ENCODE measurements at regions not wholly inside any gene's neighbourhood (a gene's known extent, or its start where the extent isn't known, plus 50 kb on each side); places are given as distances from the start of the nearest gene placed in this dataset.
"Not testable (repeated sequence)": the region's sequence is repeated elsewhere in the genome, so short reads cannot be mapped to it uniquely, and the experiment has no call there.

- no peak for DNase-seq
Measured at GRCh38 chr7:67635271-67635670, 638.6 kb downstream of the TYW1 start.

- DNase-seq: no peak
Measured at GRCh38 chr7:67636348-67637022, 639.9 kb downstream of the TYW1 start.

- DNase-seq: no peak
Measured at GRCh38 chr7:67637023-67637358, 640.4 kb downstream of the TYW1 start.

GRCh38 chr7:67642542-67642941, 645.9 kb downstream of the TYW1 start:
- not testable (repeated sequence) for DNase-seq

- DNase-seq: no peak
Measured at GRCh38 chr7:67644151-67644550, 647.5 kb downstream of the TYW1 start.

- no peak for DNase-seq
Measured at GRCh38 chr7:67652937-67653336, 656.3 kb downstream of the TYW1 start.

GRCh38 chr7:67653856-67654454, 657.3 kb downstream of the TYW1 start:
- no peak for DNase-seq

GRCh38 chr7:67654642-67655041, 658.0 kb downstream of the TYW1 start:
- no peak for DNase-seq

GRCh38 chr7:67655168-67655567, 658.5 kb downstream of the TYW1 start:
- DNase-seq: no peak

- no peak for DNase-seq
Measured at GRCh38 chr7:67659091-67659490, 662.5 kb downstream of the TYW1 start.

- DNase-seq: no peak
Measured at GRCh38 chr7:67662804-67663203, 666.2 kb downstream of the TYW1 start.

GRCh38 chr7:67663644-67664043, 667.0 kb downstream of the TYW1 start:
- no peak for DNase-seq

GRCh38 chr7:67666359-67666758, 669.7 kb downstream of the TYW1 start:
- not testable (repeated sequence) for DNase-seq

GRCh38 chr7:67671006-67671548, 674.4 kb downstream of the TYW1 start:
- DNase-seq: no peak

GRCh38 chr7:67673861-67674260, 677.2 kb downstream of the TYW1 start:
- no peak for DNase-seq

- DNase-seq: not testable (repeated sequence)
Measured at GRCh38 chr7:67674862-67675261, 678.2 kb downstream of the TYW1 start.

GRCh38 chr7:67675971-67676370, 679.3 kb downstream of the TYW1 start:
- DNase-seq: no peak

- no peak for DNase-seq
Measured at GRCh38 chr7:67678419-67678818, 681.8 kb downstream of the TYW1 start.

GRCh38 chr7:67683628-67684027, 687.0 kb downstream of the TYW1 start:
- DNase-seq: no peak

- DNase-seq: no peak
Measured at GRCh38 chr7:67690700-67691099, 694.1 kb downstream of the TYW1 start.

- no peak for DNase-seq
Measured at GRCh38 chr7:67692425-67692824, 695.8 kb downstream of the TYW1 start.

GRCh38 chr7:67696124-67696523, 699.5 kb downstream of the TYW1 start:
- no peak for DNase-seq

- DNase-seq: no peak
Measured at GRCh38 chr7:67696878-67697277, 700.2 kb downstream of the TYW1 start.

- no peak for DNase-seq
Measured at GRCh38 chr7:67698354-67698753, 701.7 kb downstream of the TYW1 start.

- no peak for DNase-seq
Measured at GRCh38 chr7:67705850-67706249, 709.2 kb downstream of the TYW1 start.

All from activated T-cell treated with anti-CD3 and anti-CD28 coated beads for 4 hours (primary cell).